ACHN (cell line): ENCODE measurements at regions not wholly inside any gene's neighbourhood (a gene's known extent, or its start where the extent isn't known, plus 50 kb on each side); places are given as distances from the start of the nearest gene placed in this dataset.
"Not testable (repeated sequence)": the region's sequence is repeated elsewhere in the genome, so short reads cannot be mapped to it uniquely, and the experiment has no call there.

Experiments
- DNase-seq: peaks from one replicate; pipeline ENCODE4 v3.0.0-alpha.2; 2015
- in situ Hi-C: cut with HindIII; loops from 2 replicates; pipeline ENCODE4 v1.10.0; 2017; ENCODE audit warnings: low sequenced_read_pairs, low pct_ligation_motif_present, low pct_unique_long_range_greater_than_20kb

GRCh38 chr18:66440433-66440832 is 163.5 kb downstream of the CDH19 start:
- in situ Hi-C loops, result no loop called here
- no peak for DNase-seq

- in situ Hi-C loops, result no loop called here
- no peak for DNase-seq
Observed at GRCh38 chr18:66439670-66440069, 164.2 kb downstream of the CDH19 start.

GRCh38 chr18:66438711-66439536 is 165.0 kb downstream of the CDH19 start:
- in situ Hi-C loops, result no loop called here
- no peak for DNase-seq

- in situ Hi-C loops, result no loop called here
Observed at GRCh38 chr18:66432636-66433035, 171.3 kb downstream of the CDH19 start.

GRCh38 chr18:66428795-66429194 is 175.1 kb downstream of the CDH19 start:
- DNase-seq, result no peak
- in situ Hi-C loops, result no loop called here

More at GRCh38 chr18:66432636-66433035, 171.3 kb downstream of the CDH19 start:
- no peak for DNase-seq

- in situ Hi-C loops, result no loop called here
- DNase-seq, result no peak
Observed at GRCh38 chr18:66419400-66419799, 184.5 kb downstream of the CDH19 start.

GRCh38 chr18:66410692-66411091 is 193.2 kb downstream of the CDH19 start:
- DNase-seq, result no peak
- in situ Hi-C loops, result no loop called here

- no peak for DNase-seq
- in situ Hi-C loops, result no loop called here
Observed at GRCh38 chr18:66395671-66396218, 208.1 kb downstream of the CDH19 start.

- in situ Hi-C loops, result no loop called here
- no peak for DNase-seq
Observed at GRCh38 chr18:66393463-66393862, 210.4 kb downstream of the CDH19 start.

GRCh38 chr18:66377291-66377690 is 226.6 kb downstream of the CDH19 start:
- in situ Hi-C loops, result no loop called here

GRCh38 chr18:66375391-66375790 is 228.5 kb downstream of the CDH19 start:
- in situ Hi-C loops, DNase-seq: not testable (repeated sequence)

More at GRCh38 chr18:66377291-66377690, 226.6 kb downstream of the CDH19 start:
- DNase-seq, result no peak

GRCh38 chr18:66346833-66347588 is 256.9 kb downstream of the CDH19 start:
- DNase-seq, result no peak

GRCh38 chr18:66344227-66344626 is 259.7 kb downstream of the CDH19 start:
- DNase-seq, result no peak
- in situ Hi-C loops, result no loop called here

More at GRCh38 chr18:66346833-66347588, 256.9 kb downstream of the CDH19 start:
- in situ Hi-C loops, result no loop called here

- DNase-seq, result no peak
- in situ Hi-C loops, result no loop called here
Observed at GRCh38 chr18:66342577-66342976, 261.3 kb downstream of the CDH19 start.

- in situ Hi-C loops, result no loop called here
- no peak for DNase-seq
Observed at GRCh38 chr18:66334534-66334933, 269.4 kb downstream of the CDH19 start.

- in situ Hi-C loops, result no loop called here
- no peak for DNase-seq
Observed at GRCh38 chr18:66329716-66330115, 274.2 kb downstream of the CDH19 start.

- in situ Hi-C loops, result no loop called here
- no peak for DNase-seq
Observed at GRCh38 chr18:66328296-66328878, 275.5 kb downstream of the CDH19 start.

GRCh38 chr18:66325251-66325650 is 278.6 kb downstream of the CDH19 start:
- DNase-seq, result no peak
- in situ Hi-C loops, result no loop called here

- no peak for DNase-seq
- in situ Hi-C loops, result no loop called here
Observed at GRCh38 chr18:66324616-66325015, 279.3 kb downstream of the CDH19 start.
